GM12891 (cell line): ENCODE measurements at regions not wholly inside any gene's neighbourhood (a gene's known extent, or its start where the extent isn't known, plus 50 kb on each side); places are given as distances from the start of the nearest gene placed in this dataset.

Source experiments
- POLR2A ChIP-seq: IDR thresholded peaks from 2 replicates; pipeline ENCODE4 v1.6.1; 2011; ENCODE audit warnings: low read depth, low read length, control low read depth
- POLR2AphosphoS5 ChIP-seq: IDR thresholded peaks from 2 replicates; pipeline ENCODE4 v1.6.1; 2011; ENCODE audit warnings: low read depth, low read length, control low read depth
- TAF1 ChIP-seq: IDR thresholded peaks from 2 replicates; pipeline ENCODE4 v1.6.1; 2011; ENCODE audit warnings: low read depth, low read length, control low read depth

- no peak for TF ChIP-seq TAF1
- no peak for TF ChIP-seq POLR2A
- no peak for TF ChIP-seq POLR2AphosphoS5
Observed at GRCh38 chr2:71947809-71948208, 199.9 kb downstream of the CYP26B1 start.
